HPDE6-E6E7 (cell line): ENCODE measurements at regions not wholly inside any gene's neighbourhood (a gene's known extent, or its start where the extent isn't known, plus 50 kb on each side); places are given as distances from the start of the nearest gene placed in this dataset.
"Not testable (repeated sequence)": the region's sequence is repeated elsewhere in the genome, so short reads cannot be mapped to it uniquely, and the experiment has no call there.

Source experiments
- DNase-seq: peaks from one replicate; pipeline ENCODE4 v3.0.0; 2011; ENCODE audit warnings: missing footprints; ENCODE audit errors: extremely low spot score

GRCh38 chr4:33878710-33879109 is 2365.6 kb downstream of the ARAP2 start:
- DNase-seq: no peak

GRCh38 chr4:33881176-33881575 is 2363.1 kb downstream of the ARAP2 start:
- DNase-seq: no peak

GRCh38 chr4:33882246-33882990 is 2361.9 kb downstream of the ARAP2 start:
- DNase-seq: no peak

- DNase-seq: no peak
Measured at GRCh38 chr4:33883111-33883510, 2361.2 kb downstream of the ARAP2 start.

- no peak for DNase-seq
Measured at GRCh38 chr4:33886356-33886755, 2358.0 kb downstream of the ARAP2 start.

- DNase-seq: no peak
Measured at GRCh38 chr4:33890841-33891240, 2353.5 kb downstream of the ARAP2 start.

- DNase-seq: no peak
Measured at GRCh38 chr4:33911959-33912358, 2332.4 kb downstream of the ARAP2 start.

- DNase-seq: no peak
Measured at GRCh38 chr4:33914386-33914785, 2329.9 kb downstream of the ARAP2 start.

- no peak for DNase-seq
Measured at GRCh38 chr4:33923469-33923868, 2320.8 kb downstream of the ARAP2 start.

- DNase-seq: peak; percentile 1
Measured at GRCh38 chr4:33924239-33924638, 2320.1 kb downstream of the ARAP2 start.

GRCh38 chr4:33924811-33925210 is 2319.5 kb downstream of the ARAP2 start:
- DNase-seq: no peak

GRCh38 chr4:33930497-33930896 is 2313.8 kb downstream of the ARAP2 start:
- no peak for DNase-seq

GRCh38 chr4:33931026-33931425 is 2313.3 kb downstream of the ARAP2 start:
- no peak for DNase-seq

GRCh38 chr4:33940281-33940680 is 2304.0 kb downstream of the ARAP2 start:
- DNase-seq: no peak

- DNase-seq: no peak
Measured at GRCh38 chr4:33941854-33942253, 2302.5 kb downstream of the ARAP2 start.

- DNase-seq: no peak
Measured at GRCh38 chr4:33948921-33949320, 2295.4 kb downstream of the ARAP2 start.

- DNase-seq: not testable (repeated sequence)
Measured at GRCh38 chr4:33953848-33954247, 2290.5 kb downstream of the ARAP2 start.

- DNase-seq: no peak
Measured at GRCh38 chr4:33954759-33955158, 2289.6 kb downstream of the ARAP2 start.

- no peak for DNase-seq
Measured at GRCh38 chr4:33959519-33959918, 2284.8 kb downstream of the ARAP2 start.

GRCh38 chr4:33961761-33962160 is 2282.6 kb downstream of the ARAP2 start:
- DNase-seq: no peak

GRCh38 chr4:33966808-33967207 is 2277.5 kb downstream of the ARAP2 start:
- DNase-seq: no peak

- no peak for DNase-seq
Measured at GRCh38 chr4:33974270-33974669, 2270.0 kb downstream of the ARAP2 start.

GRCh38 chr4:33975995-33976394 is 2268.3 kb downstream of the ARAP2 start:
- no peak for DNase-seq

- DNase-seq: not testable (repeated sequence)
Measured at GRCh38 chr4:33979781-33980180, 2264.5 kb downstream of the ARAP2 start.
